Breast epithelium (tissue), 4 donors: ENCODE measurements at regions not wholly inside any gene's neighbourhood (a gene's known extent, or its start where the extent isn't known, plus 50 kb on each side); places are given as distances from the start of the nearest gene placed in this dataset.

Source experiments
- DNase-seq, 2 donors: peaks; one replicate each; pipeline ENCODE4 v3.0.0-alpha.2; 2019; ENCODE audit warnings: low spot score in 2 of 2
- H3K27ac ChIP-seq, 2 donors: fragments of 200-600 bp; sonication (generic) in 1 of 2; one replicate each; pipeline ENCODE4 v1.5.1; 2016 to 2019; ENCODE audit warnings: mild to moderate bottlenecking in 1 of 2
- H3K27me3 ChIP-seq, 2 donors: fragments of 200-600 bp; sonication (generic) in 1 of 2; one replicate each; pipeline versions ENCODE4 v1.5.1 to v1.6.0; 2017 to 2019; ENCODE audit warnings: control low read depth in 1 of 2, mild to moderate bottlenecking in 1 of 2
- H3K36me3 ChIP-seq: fragments of 200-600 bp; one replicate; pipeline ENCODE4 v1.5.1; 2019
- H3K4me1 ChIP-seq, 2 donors: fragments of 200-600 bp; sonication (generic); one replicate each; pipeline ENCODE4 v1.5.1; 2016 to 2019; ENCODE audit warnings: control low read depth in 1 of 2
- H3K4me3 ChIP-seq, 3 donors: fragments of 200-600 bp; sonication (generic); 1 replicate in 2 of 3; 2 replicates in 1 of 3; pipeline ENCODE4 v1.5.1; 2016 to 2019; ENCODE audit warnings: mild to moderate bottlenecking in 3 of 3, moderate library complexity in 2 of 3
- H3K9me3 ChIP-seq, 2 donors: fragments of 200-600 bp; sonication (generic) in 1 of 2; one replicate each; pipeline ENCODE4 v1.5.1; 2016 to 2019; ENCODE audit warnings: control low read depth in 1 of 2
- CTCF ChIP-seq, 3 donors: fragments of 450-650 bp; IDR thresholded peaks; one replicate each; pipeline ENCODE4 v1.5.1; 2016 to 2017; ENCODE audit warnings: antibody characterized with exemption in 3 of 3, mild to moderate bottlenecking in 3 of 3, moderate library complexity in 3 of 3
- POLR2A ChIP-seq: fragments of 450-650 bp; IDR thresholded peaks from one replicate; pipeline ENCODE4 v1.6.1; 2016; ENCODE audit warnings: antibody characterized with exemption, mild to moderate bottlenecking, moderate library complexity
- POLR2AphosphoS5 ChIP-seq, 3 donors: sonication (generic); formaldehyde crosslinking; IDR thresholded peaks; one replicate each; pipeline ENCODE4 v1.6.1; 2017; ENCODE audit warnings: antibody characterized with exemption in 3 of 3
- intact Hi-C: fragments of 100-400 bp; cut with DNase I; formaldehyde crosslinking; loops from one replicate; pipeline ENCODE4 v1.15.1; 2023; ENCODE audit warnings: low total_unique reads

DNA sequence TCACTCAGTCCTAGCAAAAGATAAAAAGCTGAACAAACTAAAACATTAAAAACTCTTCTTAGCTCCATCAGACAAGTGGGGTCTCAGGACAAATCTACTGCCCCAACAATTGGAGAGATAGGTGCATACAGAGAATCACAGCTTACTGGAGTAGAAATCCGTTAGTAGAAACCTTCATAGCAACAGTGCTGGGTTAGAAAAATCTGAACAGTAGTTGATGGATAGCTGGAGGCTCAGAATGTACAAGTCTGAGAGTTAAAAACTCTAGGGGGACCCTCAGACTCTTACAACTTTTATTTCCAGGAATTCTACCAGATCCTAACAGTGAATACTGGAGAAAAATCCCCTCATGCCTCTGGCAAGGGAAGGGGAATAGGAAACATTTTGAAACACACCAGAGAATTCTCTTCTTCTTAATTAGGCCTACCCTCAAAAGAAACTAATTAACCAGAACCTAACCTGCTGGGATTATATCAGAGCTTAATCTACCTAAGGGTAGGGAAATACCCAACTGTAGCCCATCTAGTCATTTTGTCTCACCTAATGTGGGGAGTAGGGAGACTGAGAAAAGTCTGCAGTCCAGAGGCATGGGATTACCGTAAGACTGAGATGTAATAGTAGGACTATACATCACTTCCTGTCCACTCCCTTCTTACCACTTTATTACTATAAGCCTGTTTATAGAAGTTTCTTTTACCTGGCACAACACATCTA lies 165.0 kb upstream of the CTSO start:
- intact Hi-C loops: no loop called here
- TF ChIP-seq CTCF (IDR thresholded peaks at IDR 0.05) (no peak), POLR2A (no peak), POLR2AphosphoS5 (IDR thresholded peaks at IDR 0.05) (no peak)
- H3K9me3 ChIP-seq: no peaks in the 10 kb centered on the region

GRCh38 chr4:156117743-156118142 lies 164.1 kb upstream of the CTSO start:
- H3K27me3 ChIP-seq: no peaks in the 10 kb centered on the region
- intact Hi-C loops: no loop called here
- DNase-seq: no peak
- H3K9me3 ChIP-seq: no peaks in the 10 kb centered on the region
- H3K4me1 ChIP-seq: no peaks in the 10 kb centered on the region
- H3K27ac ChIP-seq: no peak overlapping the region
- TF ChIP-seq POLR2A: no peak
- TF ChIP-seq CTCF (IDR thresholded peaks at IDR 0.05): no peak
- no peak for TF ChIP-seq POLR2AphosphoS5 (IDR thresholded peaks at IDR 0.05)
- H3K4me3 ChIP-seq: no peak overlapping the region
- H3K36me3 ChIP-seq: no peaks in the 10 kb centered on the region

More for the DNA sequence above, 165.0 kb upstream of the CTSO start:
- H3K4me3 ChIP-seq: no peak overlapping the region
- H3K27ac ChIP-seq: no peak overlapping the region
- H3K36me3 ChIP-seq: no peaks in the 10 kb centered on the region
- H3K4me1 ChIP-seq: no peaks in the 10 kb centered on the region
- DNase-seq: no peak
- no peaks in the 10 kb centered on the region for H3K27me3 ChIP-seq

DNA sequence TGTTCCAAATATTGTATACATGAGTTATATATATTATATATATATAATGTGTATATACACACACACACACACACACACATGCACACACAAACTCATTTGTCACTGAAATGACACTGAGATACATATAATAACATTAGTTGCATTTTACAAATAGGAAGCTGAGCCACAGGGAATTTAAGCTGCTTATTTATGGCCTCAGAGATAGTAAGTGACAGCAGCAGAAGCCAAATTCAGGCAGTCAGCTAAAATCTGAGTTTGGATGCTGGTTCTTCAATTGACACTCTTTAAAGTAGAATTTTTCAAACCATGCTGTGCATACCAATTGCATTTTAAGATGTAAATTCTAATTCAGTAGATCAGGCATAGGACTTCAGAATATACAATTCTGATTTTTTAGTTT lies 163.3 kb upstream of the CTSO start:
- Histone ChIP-seq H3K27ac (no peak overlapping the region), H3K4me3 (no peak overlapping the region), H3K36me3 (no peaks in the 10 kb centered on the region), H3K27me3 (no peaks in the 10 kb centered on the region), H3K9me3 (no peaks in the 10 kb centered on the region), H3K4me1 (no peaks in the 10 kb centered on the region)
- intact Hi-C loops: no loop called here
- DNase-seq: no peak
- no peak for TF ChIP-seq POLR2A
- TF ChIP-seq CTCF (IDR thresholded peaks at IDR 0.05): no peak
- no peak for TF ChIP-seq POLR2AphosphoS5 (IDR thresholded peaks at IDR 0.05)

GRCh38 chr4:156113138-156113765 lies 159.6 kb upstream of the CTSO start:
- intact Hi-C loops: no loop called here
- Histone ChIP-seq H3K36me3 (no peaks in the 10 kb centered on the region), H3K27ac (no peak overlapping the region), H3K9me3 (no peaks in the 10 kb centered on the region), H3K4me3 (no peak overlapping the region), H3K27me3 (no peaks in the 10 kb centered on the region), H3K4me1 (no peaks in the 10 kb centered on the region)
- TF ChIP-seq POLR2AphosphoS5 (IDR thresholded peaks at IDR 0.05) (no peak), POLR2A (no peak), CTCF (IDR thresholded peaks at IDR 0.05) (no peak)
- DNase-seq: no peak

DNA sequence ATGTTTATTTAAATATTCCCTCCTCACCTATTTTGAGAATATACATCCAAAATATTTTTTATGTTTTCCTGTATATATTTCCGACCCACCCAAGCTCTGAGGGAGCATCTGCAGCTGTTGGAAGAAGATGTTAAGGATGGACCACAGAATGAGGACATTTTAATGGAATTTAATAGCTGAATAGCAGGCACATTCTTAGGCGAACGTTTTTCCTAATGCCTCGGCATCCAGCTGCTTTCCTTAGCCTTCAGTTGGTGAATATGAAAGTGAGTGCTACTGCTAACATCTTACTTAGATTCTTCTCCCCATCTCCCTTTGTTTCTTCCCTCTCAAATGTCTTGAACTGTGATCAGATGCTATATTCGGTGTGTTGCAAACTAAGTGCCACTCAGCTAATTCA lies 158.0 kb upstream of the CTSO start:
- Histone ChIP-seq H3K4me1 (no peaks in the 10 kb centered on the region), H3K9me3 (no peaks in the 10 kb centered on the region), H3K27ac (no peak overlapping the region), H3K36me3 (no peaks in the 10 kb centered on the region), H3K27me3 (no peaks in the 10 kb centered on the region), H3K4me3 (no peak overlapping the region)
- intact Hi-C loops: no loop called here
- no peak for TF ChIP-seq POLR2AphosphoS5 (IDR thresholded peaks at IDR 0.05)
- TF ChIP-seq POLR2A: no peak
- TF ChIP-seq CTCF (IDR thresholded peaks at IDR 0.05): no peak
- DNase-seq: no peak
